ENCODE measurements at regions not wholly inside any gene's neighbourhood (a gene's known extent, or its start where the extent isn't known, plus 50 kb on each side); places are given as distances from the start of the nearest gene placed in this dataset.
A peak's percentile ranks its signal among the peaks of the same experiment; 100 is the strongest.

GRCh38 chr1:72757843-72758242, 475.5 kb upstream of the NEGR1 start:
- no peak for DNase-seq

GRCh38 chr1:72745413-72745812, 463.1 kb upstream of the NEGR1 start:
- DNase-seq = no peak

GRCh38 chr1:72734415-72734814, 452.1 kb upstream of the NEGR1 start:
- no peak for DNase-seq

GRCh38 chr1:72724951-72725861, 442.9 kb upstream of the NEGR1 start:
- peak; percentile 3 for DNase-seq

GRCh38 chr1:72705921-72706320, 423.6 kb upstream of the NEGR1 start:
- DNase-seq = no peak

GRCh38 chr1:72704841-72705477, 422.6 kb upstream of the NEGR1 start:
- no peak for DNase-seq

- DNase-seq = no peak
Measured at GRCh38 chr1:72697410-72697809, 415.1 kb upstream of the NEGR1 start.

- DNase-seq = no peak
Measured at GRCh38 chr1:72693899-72694298, 411.6 kb upstream of the NEGR1 start.

- no peak for DNase-seq
Measured at GRCh38 chr1:72693376-72693775, 411.0 kb upstream of the NEGR1 start.

GRCh38 chr1:72690871-72691270, 408.5 kb upstream of the NEGR1 start:
- DNase-seq = no peak

GRCh38 chr1:72678683-72679082, 396.3 kb upstream of the NEGR1 start:
- DNase-seq = no peak

GRCh38 chr1:72670902-72671301, 388.6 kb upstream of the NEGR1 start:
- no peak for DNase-seq

- no peak for DNase-seq
Measured at GRCh38 chr1:72662918-72663317, 380.6 kb upstream of the NEGR1 start.

GRCh38 chr1:72650843-72651435, 368.6 kb upstream of the NEGR1 start:
- DNase-seq = no peak

- DNase-seq = peak; percentile 7
Measured at GRCh38 chr1:72649991-72650390, 367.7 kb upstream of the NEGR1 start.

GRCh38 chr1:72649211-72649888, 367.0 kb upstream of the NEGR1 start:
- no peak for DNase-seq

GRCh38 chr1:72648465-72648864, 366.1 kb upstream of the NEGR1 start:
- DNase-seq = no peak

GRCh38 chr1:72643142-72643541, 360.8 kb upstream of the NEGR1 start:
- DNase-seq = no peak

- DNase-seq = no peak
Measured at GRCh38 chr1:72637593-72637992, 355.3 kb upstream of the NEGR1 start.

GRCh38 chr1:72636631-72637030, 354.3 kb upstream of the NEGR1 start:
- DNase-seq = no peak

GRCh38 chr1:72635719-72636118, 353.4 kb upstream of the NEGR1 start:
- no peak for DNase-seq

- DNase-seq = no peak
Measured at GRCh38 chr1:72634946-72635345, 352.6 kb upstream of the NEGR1 start.

GRCh38 chr1:72631449-72631848, 349.1 kb upstream of the NEGR1 start:
- DNase-seq = no peak
